ENCODE measurements at regions not wholly inside any gene's neighbourhood (a gene's known extent, or its start where the extent isn't known, plus 50 kb on each side); places are given as distances from the start of the nearest gene placed in this dataset.

DNA sequence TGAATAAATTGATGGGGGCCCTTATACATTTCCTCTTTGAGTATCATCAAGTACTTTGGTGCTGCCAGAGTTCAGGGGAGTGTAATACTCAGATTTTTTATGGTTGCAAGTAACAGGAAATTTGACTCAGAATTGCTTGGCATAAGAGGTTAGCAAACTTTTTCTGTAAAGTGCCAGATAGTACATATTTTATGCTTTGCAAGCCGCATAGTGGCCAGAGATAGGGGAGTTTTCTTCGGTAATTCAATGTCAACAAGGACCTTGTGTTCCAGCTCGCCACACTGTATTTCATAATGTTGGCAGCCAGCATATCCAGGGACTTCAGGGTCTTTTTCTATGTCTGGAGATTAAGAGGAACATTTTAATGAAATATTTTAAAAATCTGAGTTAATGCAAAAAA, 51.0 kb upstream of the MARCHF10 start:
- intact Hi-C loops (cut with micrococcal nuclease): no loop called here
- H3K4me1 ChIP-seq (replicated peaks in 1 of 2; ENCODE audit: control insufficient read depth in 2 of 2, insufficient read depth in 2 of 2, low read length in 2 of 2): no peaks in the 10 kb centered on the region
- BruUV-seq (replicated peaks): no TSS peak
- ChIA-PET CTCF (ENCODE audit: low intra/inter-chr PET ratio) (no interaction called here), POLR2A (no interaction called here)
- no peak overlapping the region for H2AFZ ChIP-seq (ENCODE audit: low read depth, low read length)
- in situ Hi-C loops (cut with MboI): no loop called here
- ATAC-seq (no peak), FAIRE-seq (no peak), DNase-seq (ENCODE audit: extremely low read depth in 1 of 4, low spot score in 3 of 4) (no peak)
- no peaks in the 10 kb centered on the region for H3K79me2 ChIP-seq (ENCODE audit: control insufficient read depth, insufficient read depth, low read length)
- no peaks in the 10 kb centered on the region for H3K9me3 ChIP-seq (replicated peaks; ENCODE audit: control insufficient read depth, insufficient read depth, low read depth, low read length)
- TF ChIP-seq ZNF143 (CRISPR knock-in tag; IDR thresholded peaks at IDR 0.05) (no peak), ZNF277 (CRISPR knock-in tag; IDR thresholded peaks at IDR 0.05; ENCODE audit: borderline replicate concordance) (no peak), MIER1 (IDR thresholded peaks at IDR 0.05; ENCODE audit: low read depth) (no peak), ILF3 (IDR thresholded peaks at IDR 0.05; ENCODE audit: borderline replicate concordance) (no peak), ZNF134 (CRISPR knock-in tag; conservative IDR thresholded peaks at IDR 0.05) (no peak), ATF7 (IDR thresholded peaks at IDR 0.05) (no peak), HES1 (IDR thresholded peaks at IDR 0.05; ENCODE audit: low read depth) (no peak), ZNF583 (CRISPR knock-in tag; IDR thresholded peaks at IDR 0.05) (no peak), ZC3H8 (IDR thresholded peaks at IDR 0.05) (no peak)
- TF ChIP-seq, protein P1, sequence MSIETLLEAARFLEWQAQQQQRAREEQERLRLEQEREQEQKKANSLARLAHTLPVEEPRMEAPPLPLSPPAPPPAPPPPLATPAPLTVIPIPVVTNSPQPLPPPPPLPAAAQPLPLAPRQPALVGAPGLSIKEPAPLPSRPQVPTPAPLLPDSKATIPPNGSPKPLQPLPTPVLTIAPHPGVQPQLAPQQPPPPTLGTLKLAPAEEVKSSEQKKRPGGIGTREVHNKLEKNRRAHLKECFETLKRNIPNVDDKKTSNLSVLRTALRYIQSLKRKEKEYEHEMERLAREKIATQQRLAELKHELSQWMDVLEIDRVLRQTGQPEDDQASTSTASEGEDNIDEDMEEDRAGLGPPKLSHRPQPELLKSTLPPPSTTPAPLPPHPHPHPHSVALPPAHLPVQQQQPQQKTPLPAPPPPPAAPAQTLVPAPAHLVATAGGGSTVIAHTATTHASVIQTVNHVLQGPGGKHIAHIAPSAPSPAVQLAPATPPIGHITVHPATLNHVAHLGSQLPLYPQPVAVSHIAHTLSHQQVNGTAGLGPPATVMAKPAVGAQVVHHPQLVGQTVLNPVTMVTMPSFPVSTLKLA (conservative IDR thresholded peaks at IDR 0.05): no peak
- H3K4me3 ChIP-seq: no peak overlapping the region
- no peaks in the 10 kb centered on the region for H3K36me3 ChIP-seq (ENCODE audit: control insufficient read depth, insufficient read depth, low read length)
- H3K9ac ChIP-seq (ENCODE audit: insufficient read depth in 1 of 2, low read depth in 2 of 2, low read length in 2 of 2): no peak overlapping the region
- H3K9me1 ChIP-seq (ENCODE audit: control insufficient read depth, insufficient read depth, low read length): no peaks in the 10 kb centered on the region
- 7% methylated on average over 3 of the region's 3 CpGs for WGBS (ENCODE audit: insufficient coverage, low coverage, missing lambda C conversion rate)
- no peaks in the 10 kb centered on the region; the same call in 1 of the 2 replicates for H4K20me1 ChIP-seq (replicated peaks; ENCODE audit: control insufficient read depth, insufficient read depth, low read length)
- H3K27me3 ChIP-seq (ENCODE audit: control insufficient read depth in 2 of 2, insufficient read depth in 2 of 2, low read length in 2 of 2): peaks cover 6 to 17% of the 10 kb centered on the region in 2 experiments; a peak in 2 of 5 replicates
- no peak overlapping the region for H3K27ac ChIP-seq (ENCODE audit: extremely low read depth, low read depth, low read length)
- H3K4me2 ChIP-seq (ENCODE audit: insufficient read depth, low read length): no peak overlapping the region
